GM04504 (cell line): ENCODE measurements at regions not wholly inside any gene's neighbourhood (a gene's known extent, or its start where the extent isn't known, plus 50 kb on each side); places are given as distances from the start of the nearest gene placed in this dataset.
"Not testable (repeated sequence)": the region's sequence is repeated elsewhere in the genome, so short reads cannot be mapped to it uniquely, and the experiment has no call there.

Experiments used
- DNase-seq: peaks from one replicate; pipeline ENCODE4 v3.0.0-alpha.2; 2012; ENCODE audit warnings: low read depth

GRCh38 chr12:42030588-42030987 is 114.1 kb downstream of the GXYLT1 start:
- no peak for DNase-seq

- no peak for DNase-seq
Observed at GRCh38 chr12:42027546-42027945, 117.1 kb downstream of the GXYLT1 start.

GRCh38 chr12:42024495-42024830 is 120.2 kb downstream of the GXYLT1 start:
- DNase-seq, result no peak

GRCh38 chr12:42023733-42024494 is 120.8 kb downstream of the GXYLT1 start:
- peak; percentile 44 for DNase-seq

- DNase-seq, result not testable (repeated sequence)
Observed at GRCh38 chr12:42021937-42022336, 122.7 kb downstream of the GXYLT1 start.

- DNase-seq, result no peak
Observed at GRCh38 chr12:42021469-42021868, 123.2 kb downstream of the GXYLT1 start.

- no peak for DNase-seq
Observed at GRCh38 chr12:42020226-42020625, 124.4 kb downstream of the GXYLT1 start.

GRCh38 chr12:42019746-42020145 is 124.9 kb downstream of the GXYLT1 start:
- DNase-seq, result no peak

GRCh38 chr12:42017051-42017450 is 127.6 kb downstream of the GXYLT1 start:
- no peak for DNase-seq

GRCh38 chr12:42015051-42015461 is 129.6 kb downstream of the GXYLT1 start:
- DNase-seq, result no peak

GRCh38 chr12:42012501-42012900 is 132.2 kb downstream of the GXYLT1 start:
- DNase-seq, result not testable (repeated sequence)

GRCh38 chr12:42010715-42011114 is 134.0 kb downstream of the GXYLT1 start:
- DNase-seq, result no peak

- DNase-seq, result no peak
Observed at GRCh38 chr12:42010257-42010656, 134.4 kb downstream of the GXYLT1 start.

GRCh38 chr12:42008996-42009395 is 135.7 kb downstream of the GXYLT1 start:
- no peak for DNase-seq

- DNase-seq, result no peak
Observed at GRCh38 chr12:42003031-42003430, 141.6 kb downstream of the GXYLT1 start.

GRCh38 chr12:42002563-42002962 is 142.1 kb downstream of the GXYLT1 start:
- DNase-seq, result no peak

- DNase-seq, result no peak
Observed at GRCh38 chr12:41998436-41998835, 146.2 kb downstream of the GXYLT1 start.

GRCh38 chr12:41993283-41993682 is 151.4 kb downstream of the GXYLT1 start:
- DNase-seq, result no peak

- DNase-seq, result no peak
Observed at GRCh38 chr12:41992692-41993215, 151.9 kb downstream of the GXYLT1 start.

GRCh38 chr12:41992022-41992421 is 152.7 kb downstream of the GXYLT1 start:
- no peak for DNase-seq

GRCh38 chr12:41988715-41989114 is 156.0 kb downstream of the GXYLT1 start:
- no peak for DNase-seq

- not testable (repeated sequence) for DNase-seq
Observed at GRCh38 chr12:41986513-41986912, 158.2 kb downstream of the GXYLT1 start.

- no peak for DNase-seq
Observed at GRCh38 chr12:41983856-41984255, 160.8 kb downstream of the GXYLT1 start.

- DNase-seq, result no peak
Observed at GRCh38 chr12:41983394-41983793, 161.3 kb downstream of the GXYLT1 start.
